Esophagus (tissue), 2 donors: ENCODE measurements at regions not wholly inside any gene's neighbourhood (a gene's known extent, or its start where the extent isn't known, plus 50 kb on each side); places are given as distances from the start of the nearest gene placed in this dataset.

Experiments
- H3K27ac ChIP-seq, 2 donors: one replicate each; pipeline ENCODE4 v1.5.1; 2013; ENCODE audit warnings: low read depth in 2 of 2, mild to moderate bottlenecking in 2 of 2, inconsistent platforms in 1 of 2, low read length in 1 of 2, moderate library complexity in 1 of 2
- H3K27me3 ChIP-seq, 2 donors: one replicate each; pipeline ENCODE4 v1.6.1; 2013; ENCODE audit warnings: low read length in 2 of 2, control low read depth in 1 of 2, mild to moderate bottlenecking in 1 of 2; ENCODE audit not compliant: insufficient read depth in 2 of 2, control insufficient read depth in 1 of 2
- H3K36me3 ChIP-seq, 2 donors: one replicate each; pipeline ENCODE4 v1.6.1; 2013; ENCODE audit warnings: low read length in 1 of 2; ENCODE audit not compliant: control insufficient read depth in 2 of 2, insufficient read depth in 2 of 2
- H3K4me1 ChIP-seq, 2 donors: one replicate each; pipeline ENCODE4 v1.6.1; 2013; ENCODE audit warnings: low read length in 1 of 2; ENCODE audit not compliant: control insufficient read depth in 2 of 2, insufficient read depth in 2 of 2
- H3K4me3 ChIP-seq, 2 donors: one replicate each; pipeline ENCODE4 v1.5.1; 2013; ENCODE audit warnings: low read length in 2 of 2, mild to moderate bottlenecking in 2 of 2, low read depth in 1 of 2, moderate library complexity in 1 of 2
- H3K9me3 ChIP-seq, 2 donors: one replicate each; pipeline ENCODE4 v1.6.1; 2013; ENCODE audit warnings: mild to moderate bottlenecking in 2 of 2, low read depth in 1 of 2, low read length in 1 of 2, moderate library complexity in 1 of 2; ENCODE audit not compliant: control insufficient read depth in 2 of 2, insufficient read depth in 1 of 2
- WGBS, 2 donors: extraction: QIAGEN DNeasy Blood & Tissue Kit; methylation state at CpG; one replicate each; pipeline ENCODE4 v1.1.7; 2013; 5-methylcytosine and 5-hydroxymethylcytosine counted together
- donor health status: healthy with polysubstance abuse.
- donor health status: Bipolar disorder and iron deficiency.

DNA sequence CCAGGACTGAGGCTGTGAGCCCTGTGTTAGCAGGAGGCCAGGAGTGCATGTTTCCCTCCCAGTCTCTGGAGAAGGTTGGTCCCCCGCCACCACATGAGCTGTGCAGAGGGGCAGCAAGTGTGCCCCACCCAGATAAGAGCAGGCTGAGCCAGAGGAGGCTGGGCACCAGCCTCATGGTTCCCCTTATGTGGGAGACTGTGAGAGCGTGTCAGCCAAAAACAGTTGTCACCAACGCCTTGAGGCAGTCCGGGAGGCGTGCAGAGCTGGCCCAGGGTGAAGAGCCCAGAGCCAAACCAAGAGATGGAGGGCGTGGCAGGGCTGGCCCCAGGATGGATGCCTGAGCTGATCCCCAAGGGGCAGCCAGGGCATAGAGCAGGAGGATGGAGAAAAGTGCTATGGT is 128.7 kb upstream of the GLI2 start:
- no peaks in the 10 kb centered on the region for H3K4me1 ChIP-seq
- H3K4me3 ChIP-seq: no peak overlapping the region
- H3K27ac ChIP-seq: no peak overlapping the region
- H3K9me3 ChIP-seq: no peaks in the 10 kb centered on the region
- WGBS, 2 donors: 48 to 67% methylated on average over 6 of the region's 6 CpGs
- H3K27me3 ChIP-seq: no peaks in the 10 kb centered on the region
- no peaks in the 10 kb centered on the region for H3K36me3 ChIP-seq

DNA sequence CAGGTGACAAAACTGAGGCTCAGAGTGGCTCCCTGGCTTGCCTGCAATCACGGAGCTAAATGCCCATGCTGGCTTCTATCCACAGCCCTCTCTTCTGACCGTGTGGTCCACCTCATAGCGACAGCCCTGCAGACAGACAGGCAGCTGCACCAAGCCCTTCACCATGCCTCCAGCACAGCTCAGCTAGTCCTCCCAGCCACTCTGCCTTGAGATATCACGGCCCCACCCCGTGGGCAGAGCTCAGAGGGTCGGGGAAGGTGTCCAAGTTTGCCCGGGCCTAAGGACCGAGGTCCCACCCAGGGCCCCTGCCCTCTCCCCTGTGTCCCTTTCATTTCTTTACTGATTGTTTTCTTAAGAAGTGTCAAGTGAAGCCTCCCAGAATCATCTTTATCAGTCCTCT is 128.2 kb upstream of the GLI2 start:
- Histone ChIP-seq H3K9me3 (no peaks in the 10 kb centered on the region), H3K27ac (no peak overlapping the region), H3K36me3 (no peaks in the 10 kb centered on the region), H3K4me3 (no peak overlapping the region), H3K27me3 (no peaks in the 10 kb centered on the region), H3K4me1 (no peaks in the 10 kb centered on the region)
- WGBS, 2 donors: 57 to 60% methylated on average over 8 of the region's 8 CpGs

DNA sequence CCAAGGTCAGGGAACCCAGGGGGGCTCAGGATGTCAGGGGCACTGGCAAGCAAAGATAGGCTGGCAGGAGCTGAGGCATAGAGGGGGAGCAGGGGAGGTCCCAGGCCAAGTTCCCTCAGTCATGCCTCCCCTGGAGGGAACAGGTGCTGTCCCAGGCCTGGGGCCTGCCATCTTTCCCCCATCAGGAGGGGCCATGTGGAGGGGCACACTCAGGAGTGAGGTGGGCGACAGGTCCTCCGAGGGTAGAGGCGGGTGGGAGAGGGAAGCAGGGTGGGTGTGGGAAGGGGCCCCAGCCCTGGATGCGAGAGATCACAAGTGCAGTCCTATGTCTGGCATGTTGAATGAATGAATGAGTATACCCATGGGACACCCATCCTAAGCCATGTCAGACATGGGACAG is 127.7 kb upstream of the GLI2 start:
- Histone ChIP-seq H3K27me3 (no peaks in the 10 kb centered on the region), H3K36me3 (no peaks in the 10 kb centered on the region), H3K4me3 (no peak overlapping the region), H3K9me3 (no peaks in the 10 kb centered on the region), H3K27ac (no peak overlapping the region), H3K4me1 (no peaks in the 10 kb centered on the region)
- WGBS, 2 donors: 87 to 95% methylated on average over 4 of the region's 4 CpGs

- H3K27ac ChIP-seq: no peak overlapping the region
- no peaks in the 10 kb centered on the region for H3K9me3 ChIP-seq
- no peaks in the 10 kb centered on the region for H3K27me3 ChIP-seq
- no peaks in the 10 kb centered on the region for H3K4me1 ChIP-seq
- H3K4me3 ChIP-seq: no peak overlapping the region
- H3K36me3 ChIP-seq: no peaks in the 10 kb centered on the region
- 75 to 81% methylated on average over 13 of the region's 13 CpGs for WGBS, 2 donors
Measured at GRCh38 chr2:120609826-120610395, 125.8 kb upstream of the GLI2 start.

GRCh38 chr2:120611016-120611415 is 124.7 kb upstream of the GLI2 start:
- Histone ChIP-seq H3K9me3 (no peaks in the 10 kb centered on the region), H3K36me3 (no peaks in the 10 kb centered on the region), H3K4me3 (no peak overlapping the region), H3K4me1 (no peaks in the 10 kb centered on the region), H3K27me3 (no peaks in the 10 kb centered on the region), H3K27ac (no peak overlapping the region)
- WGBS, 2 donors: 82 to 85% methylated on average over 6 of the region's 6 CpGs

GRCh38 chr2:120611961-120612360 is 123.7 kb upstream of the GLI2 start:
- Histone ChIP-seq H3K36me3 (no peaks in the 10 kb centered on the region), H3K4me1 (no peaks in the 10 kb centered on the region), H3K27ac (no peak overlapping the region), H3K4me3 (no peak overlapping the region), H3K27me3 (no peaks in the 10 kb centered on the region), H3K9me3 (no peaks in the 10 kb centered on the region)
- 81 to 86% methylated on average over 13 of the region's 13 CpGs for whole genome bisulfite sequencing, 2 donors

- WGBS, 2 donors: 80 to 82% methylated on average over 7 of the region's 7 CpGs
- H3K36me3 ChIP-seq: no peaks in the 10 kb centered on the region
- H3K27ac ChIP-seq: no peak overlapping the region
- H3K27me3 ChIP-seq: no peaks in the 10 kb centered on the region
- H3K9me3 ChIP-seq: no peaks in the 10 kb centered on the region
- no peak overlapping the region for H3K4me3 ChIP-seq
- no peaks in the 10 kb centered on the region for H3K4me1 ChIP-seq
Measured at GRCh38 chr2:120612471-120612870, 123.2 kb upstream of the GLI2 start.

DNA sequence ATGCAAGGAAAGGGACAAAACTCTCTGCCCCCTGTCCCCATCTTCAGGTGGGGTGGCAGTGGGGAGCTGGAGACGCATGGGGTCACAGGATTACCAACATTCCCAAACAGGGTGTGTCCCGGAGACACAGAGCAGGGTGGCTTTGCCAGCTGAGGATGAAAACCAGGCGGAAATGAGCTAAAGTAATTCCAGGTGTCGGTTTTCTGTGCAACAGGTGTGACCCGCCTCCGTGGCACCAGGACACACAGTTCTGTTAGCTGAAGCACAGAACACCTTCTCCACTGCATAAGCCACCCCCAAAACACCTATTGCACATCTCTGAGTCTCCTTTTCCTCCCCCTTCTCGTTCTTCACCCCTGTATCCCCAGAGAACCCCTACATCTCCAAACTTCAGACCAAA is 122.7 kb upstream of the GLI2 start:
- Histone ChIP-seq H3K36me3 (no peaks in the 10 kb centered on the region), H3K4me3 (no peak overlapping the region), H3K4me1 (no peaks in the 10 kb centered on the region), H3K27ac (no peak overlapping the region), H3K27me3 (no peaks in the 10 kb centered on the region), H3K9me3 (no peaks in the 10 kb centered on the region)
- 60 to 61% methylated on average over 7 of the region's 7 CpGs for WGBS, 2 donors

DNA sequence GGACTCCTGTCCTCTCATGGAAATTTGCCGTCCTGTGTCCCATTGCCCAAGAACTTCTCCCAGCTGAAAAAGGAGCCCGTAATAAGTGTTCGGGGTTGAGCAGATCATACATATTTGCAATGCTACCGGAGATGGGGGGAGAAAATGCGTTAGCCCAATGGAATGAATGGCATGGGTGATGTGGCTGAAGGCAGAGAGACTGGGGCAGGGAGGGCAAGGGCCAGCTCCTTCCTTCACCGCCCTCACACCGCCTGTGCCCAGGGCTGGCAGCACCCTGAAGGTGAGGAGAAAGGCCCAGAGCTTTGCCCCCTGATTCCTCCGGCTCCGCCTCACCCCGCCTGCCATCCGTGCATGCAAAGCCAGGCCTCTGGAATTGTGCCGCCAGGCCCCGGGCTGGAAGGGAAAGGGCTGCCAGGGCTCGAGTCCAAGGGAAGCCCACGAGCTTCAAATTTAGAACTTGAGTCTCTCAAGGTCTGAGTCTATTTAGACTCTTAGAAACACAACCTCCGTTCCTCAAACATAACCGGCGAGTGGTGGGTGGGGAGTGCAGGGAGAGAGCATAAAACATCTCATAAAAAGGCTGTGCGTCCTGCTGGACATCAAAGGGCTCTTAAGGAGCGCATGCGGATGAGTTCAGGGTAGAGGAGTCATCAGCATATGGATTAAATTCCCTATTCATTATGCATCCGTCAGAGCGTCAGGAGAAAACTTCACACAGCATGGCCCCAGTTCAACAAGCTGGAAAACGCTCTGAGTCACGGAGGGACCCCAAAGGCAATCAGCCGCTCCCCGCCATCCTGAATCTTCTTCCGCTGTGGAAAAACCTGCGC is 121.7 kb upstream of the GLI2 start:
- no peaks in the 10 kb centered on the region for H3K4me1 ChIP-seq
- H3K9me3 ChIP-seq: no peaks in the 10 kb centered on the region
- no peak overlapping the region for H3K27ac ChIP-seq
- WGBS, 2 donors: 72% methylated on average over 29 of the region's 29 CpGs
- no peaks in the 10 kb centered on the region for H3K27me3 ChIP-seq
- H3K36me3 ChIP-seq: no peaks in the 10 kb centered on the region
- H3K4me3 ChIP-seq: no peak overlapping the region

DNA sequence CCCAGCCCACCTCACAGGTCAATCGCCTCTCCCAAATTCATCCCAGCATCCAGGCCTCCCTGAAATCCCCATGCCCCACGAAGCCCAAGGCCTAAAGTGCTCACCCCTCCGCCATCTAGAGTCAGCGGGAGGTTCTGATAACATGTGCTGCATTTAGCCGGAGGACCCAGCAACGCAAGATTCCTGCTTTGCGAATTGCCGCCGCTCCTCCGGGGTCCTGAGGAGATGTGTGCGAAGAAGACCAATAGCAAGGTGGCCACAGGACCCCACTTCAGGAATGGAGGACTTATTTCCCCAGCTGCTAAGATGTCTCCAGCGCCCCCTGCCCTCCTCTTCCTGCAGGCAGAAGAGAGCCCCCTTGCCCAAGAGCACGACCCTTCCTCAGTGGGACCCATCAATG is 120.8 kb upstream of the GLI2 start:
- H3K27me3 ChIP-seq: no peaks in the 10 kb centered on the region
- 88 to 93% methylated on average over 13 of the region's 13 CpGs for WGBS, 2 donors
- H3K4me3 ChIP-seq: no peak overlapping the region
- H3K4me1 ChIP-seq: no peaks in the 10 kb centered on the region
- H3K27ac ChIP-seq: no peak overlapping the region
- no peaks in the 10 kb centered on the region for H3K36me3 ChIP-seq
- H3K9me3 ChIP-seq: no peaks in the 10 kb centered on the region
